ENCODE measurements at regions not wholly inside any gene's neighbourhood (a gene's known extent, or its start where the extent isn't known, plus 50 kb on each side); places are given as distances from the start of the nearest gene placed in this dataset.

GRCh38 chrX:46216406-46216805 is 328.8 kb downstream of the ZNF674 start:
- TF ChIP-seq ZSCAN20 (CRISPR knock-in tag; IDR thresholded peaks at IDR 0.05; ENCODE audit: borderline replicate concordance) (no peak), MED13 (CRISPR knock-in tag; IDR thresholded peaks at IDR 0.05) (no peak), SMAD1 (CRISPR knock-in tag; IDR thresholded peaks at IDR 0.05; ENCODE audit: borderline replicate concordance, low read depth) (no peak), NFRKB (IDR thresholded peaks at IDR 0.05) (no peak), CTCF (CRISPR knock-in tag; IDR thresholded peaks at IDR 0.05) (no peak), ZNF317 (CRISPR knock-in tag; IDR thresholded peaks at IDR 0.05) (no peak), USF2 (IDR thresholded peaks at IDR 0.05; ENCODE audit: low read depth, low read length) (no peak), USF2 (CRISPR knock-in tag; IDR thresholded peaks at IDR 0.05; ENCODE audit: borderline replicate concordance) (no peak), ZNF629 (CRISPR knock-in tag; conservative IDR thresholded peaks at IDR 0.05) (no peak), ATF3 (CRISPR knock-in tag; IDR thresholded peaks at IDR 0.05) (no peak), MAX (IDR thresholded peaks at IDR 0.05) (no peak), CREB1 (IDR thresholded peaks at IDR 0.05) (no peak), CREB1 (CRISPR knock-in tag; IDR thresholded peaks at IDR 0.05) (no peak)
